GM12878 (cell line): ENCODE measurements at regions not wholly inside any gene's neighbourhood (a gene's known extent, or its start where the extent isn't known, plus 50 kb on each side); places are given as distances from the start of the nearest gene placed in this dataset.

Experiments
- ATAC-seq: fragments of 200-7000 bp; cut with Tn5 transposase; 3 replicates; pipeline ENCODE4 v1.9.1; 2020; ENCODE audit warnings: mild to moderate bottlenecking, moderate library complexity
- BruUV-seq: library from RNA; stranded (reverse); fragments of 400-500 nt; replicated peaks from 2 replicates; lab custom pipeline; 2021; lab: Mats Ljungman, UMichigan
- CTCF ChIA-PET: fragments of 300-600 bp; sonication (Branson Sonifier 250); formaldehyde crosslinking; extraction: SDS; loops from one replicate; lab custom pipeline; 2021; ENCODE audit warnings: inconsistent platforms; lab: Yijun Ruan, JAX
- POLR2A ChIA-PET: fragments of 350-600 bp; formaldehyde crosslinking; extraction: SDS; loops from one replicate; lab custom pipeline; 2021; ENCODE audit warnings: inconsistent platforms; lab: Charles Lee
- RAD21 ChIA-PET: fragments of 300-600 bp; sonication (Branson Sonifier 250); formaldehyde crosslinking; loops from one replicate; lab custom pipeline; 2023; ENCODE audit warnings: antibody characterized with exemption; ENCODE audit not compliant: unreplicated experiment; lab: Charles Lee
- SMC1A ChIA-PET: fragments of 300-600 bp; sonication (Branson Sonifier 250); formaldehyde crosslinking; loops from one replicate; lab custom pipeline; 2023; ENCODE audit not compliant: unreplicated experiment, uncharacterized antibody; lab: Charles Lee
- DNase-seq: peaks from one replicate; pipeline ENCODE4 v3.0.0-alpha.2; 2011; ENCODE audit warnings: low read depth, low spot score
- FAIRE-seq: peaks from 3 replicates; lab custom pipeline; 2011; peaks lifted over from hg19 to GRCh38; lab: Jason Lieb, UNC
- H2AFZ ChIP-seq: 2 replicates; pipeline ENCODE4 v1.6.0; 2011; ENCODE audit warnings: low read depth, low read length, control low read depth; ENCODE audit not compliant: control insufficient read depth
- H3K27ac ChIP-seq: 2 replicates; pipeline ENCODE4 v1.5.1; 2011; ENCODE audit warnings: control low read depth; ENCODE audit not compliant: control insufficient read depth, insufficient read depth
- H3K27me3 ChIP-seq, 2 experiments: replicated peaks in 1 of 2; 2 replicates each; pipeline versions ENCODE4 v1.6.0 to v1.6.1; 2011; ENCODE audit warnings: low read length in 1 of 2; ENCODE audit not compliant: control insufficient read depth in 2 of 2, insufficient read depth in 2 of 2
- H3K36me3 ChIP-seq, 2 experiments: 2 replicates each; pipeline ENCODE4 v1.5.1; 2011; ENCODE audit warnings: low read length in 1 of 2; ENCODE audit not compliant: control insufficient read depth in 2 of 2, insufficient read depth in 2 of 2
- H3K4me1 ChIP-seq: 2 replicates; pipeline ENCODE4 v1.6.1; 2011; ENCODE audit warnings: mild to moderate bottlenecking, low read length, moderate library complexity, mixed read lengths; ENCODE audit not compliant: control insufficient read depth, insufficient read depth
- H3K4me2 ChIP-seq: 2 replicates; pipeline ENCODE4 v1.6.0; 2011; ENCODE audit warnings: control low read depth; ENCODE audit not compliant: control insufficient read depth, insufficient read depth
- H3K4me3 ChIP-seq: fragments of 200-600 bp; sonication (generic); 2 replicates; pipeline ENCODE4 v1.5.1; 2016
- H3K79me2 ChIP-seq: 2 replicates; pipeline ENCODE4 v1.6.0; 2011; ENCODE audit warnings: low read length; ENCODE audit not compliant: control insufficient read depth, insufficient read depth
- H3K9ac ChIP-seq: 2 replicates; pipeline ENCODE4 v1.8.0; 2011; ENCODE audit warnings: low read length, control low read depth, mixed read lengths; ENCODE audit not compliant: control insufficient read depth, insufficient read depth
- H3K9me3 ChIP-seq: replicated peaks from 3 replicates; pipeline ENCODE4 v1.5.1; 2011; ENCODE audit warnings: mild to moderate bottlenecking, low read length; ENCODE audit not compliant: control insufficient read depth, insufficient read depth
- H4K20me1 ChIP-seq: 2 replicates; pipeline ENCODE4 v1.6.0; 2011; ENCODE audit not compliant: control insufficient read depth, insufficient read depth
- BHLHE40 ChIP-seq, 2 experiments: fragments of 450-650 bp in 1 of 2; IDR thresholded peaks; 2 replicates each; pipeline ENCODE4 v1.6.1; 2011 to 2017; ENCODE audit warnings: low read depth in 2 of 2, borderline replicate concordance in 1 of 2, improper control_type of control experiment in 1 of 2, low read length in 1 of 2, mild to moderate bottlenecking in 1 of 2
- BMI1 ChIP-seq: fragments of 450-650 bp; IDR thresholded peaks from 2 replicates; pipeline ENCODE4 v1.6.1; 2016; ENCODE audit warnings: mild to moderate bottlenecking, moderate library complexity, borderline replicate concordance
- CBX5 ChIP-seq: sonication (generic); IDR thresholded peaks from 2 replicates; pipeline ENCODE4 v1.6.1; 2016; ENCODE audit warnings: low read depth, moderate library complexity, mild to moderate bottlenecking, inconsistent platforms
- CTCF ChIP-seq, 3 experiments: IDR thresholded peaks in 2 of 3; conservative IDR thresholded peaks in 1 of 3; 2 replicates each; pipeline ENCODE4 v1.5.1; 2011; ENCODE audit warnings: low read depth in 3 of 3, low read length in 3 of 3, mild to moderate bottlenecking in 3 of 3, control low read depth in 2 of 3, moderate library complexity in 2 of 3, inconsistent platforms in 1 of 3, mixed read lengths in 1 of 3; ENCODE audit not compliant: control insufficient read depth in 2 of 3, insufficient read depth in 1 of 3; ENCODE audit errors: extremely low read depth in 1 of 3
- EED ChIP-seq: sonication (generic); IDR thresholded peaks from 2 replicates; pipeline ENCODE4 v1.6.1; 2016; ENCODE audit warnings: antibody characterized with exemption, low read depth
- ESRRA ChIP-seq: IDR thresholded peaks from 2 replicates; pipeline ENCODE4 v1.6.1; 2012; ENCODE audit warnings: mild to moderate bottlenecking, low read length, improper control_type of control experiment
- HDAC2 ChIP-seq: fragments of 200-600 bp; sonication (generic); IDR thresholded peaks from 2 replicates; pipeline ENCODE4 v1.6.1; 2017
- IRF4 ChIP-seq: IDR thresholded peaks from 2 replicates; pipeline ENCODE4 v1.6.1; 2011; ENCODE audit warnings: low read depth, low read length
- PKNOX1 ChIP-seq: fragments of 450-650 bp; IDR thresholded peaks from 2 replicates; pipeline ENCODE4 v1.6.1; 2016; ENCODE audit warnings: mild to moderate bottlenecking
- PML ChIP-seq: IDR thresholded peaks from 2 replicates; pipeline ENCODE4 v1.6.1; 2012; ENCODE audit warnings: low read length, inconsistent platforms
- USF1 ChIP-seq: IDR thresholded peaks from 2 replicates; pipeline ENCODE4 v1.6.1; 2011; ENCODE audit warnings: borderline replicate concordance, low read depth, mild to moderate bottlenecking, moderate library complexity, mixed read lengths, low read length; ENCODE audit not compliant: insufficient read depth; ENCODE audit errors: extremely low read length
- ZNF24 ChIP-seq: fragments of 450-650 bp; IDR thresholded peaks from 2 replicates; pipeline ENCODE4 v1.6.1; 2017; ENCODE audit warnings: antibody characterized with exemption, mild to moderate bottlenecking
- whole genome bisulfite sequencing: methylation state at CpG from one replicate; pipeline ENCODE4 v1.1.6; 2016; ENCODE audit warnings: low lambda C conversion rate; ENCODE audit not compliant: insufficient replicate concordance, insufficient coverage; ENCODE audit errors: missing lambda C conversion rate; 5-methylcytosine and 5-hydroxymethylcytosine counted together
- in situ Hi-C: fragments of 300-500 bp; cut with MboI; formaldehyde crosslinking; loops from 9 replicates; pipeline ENCODE4 v1.14.3; 2018; ENCODE audit warnings: mixed read lengths
- intact Hi-C: fragments of 100-400 bp; cut with micrococcal nuclease; formaldehyde crosslinking; loops from one replicate; pipeline ENCODE4 v1.14.2; 2022; ENCODE audit not compliant: unreplicated experiment

GRCh38 chr2:16311521-16312440, 353.9 kb downstream of the CYRIA start (continued):
- TF ChIP-seq PKNOX1 (no peak), CBX5 (no peak)
- TF ChIP-seq, all 136 proteins: peak for 0

- H3K9ac ChIP-seq, result no peak overlapping the region
- CTCF ChIA-PET, result interaction anchor here (1.3 kb wide), 1 partner anchor 9 kb away, joined by 4 read pairs; no protein-coding TSS in a partner anchor
- POLR2A ChIA-PET, result no interaction called here
- H3K4me1 ChIP-seq, result no peaks in the 10 kb centered on the region
- no peak for ATAC-seq
- H3K4me2 ChIP-seq, result no peak overlapping the region
- no peaks in the 10 kb centered on the region for H3K79me2 ChIP-seq
- RAD21 ChIA-PET, result no interaction called here
- no peaks in the 10 kb centered on the region for H3K27me3 ChIP-seq
- H3K9me3 ChIP-seq, result no peaks in the 10 kb centered on the region
- no peak overlapping the region for H3K4me3 ChIP-seq
- WGBS, result 41% methylated on average over 2 of the region's 2 CpGs
- no peak overlapping the region for H3K27ac ChIP-seq
- no peak for DNase-seq
- no peaks in the 10 kb centered on the region for H4K20me1 ChIP-seq
- FAIRE-seq, result no peak
- H3K36me3 ChIP-seq, result no peaks in the 10 kb centered on the region
- TF ChIP-seq HDAC2, result no peak
- TF ChIP-seq ESRRA, result no peak
- TF ChIP-seq CTCF (IDR thresholded peaks at IDR 0.05 in 2 of 3, conservative IDR thresholded peaks at IDR 0.05 in 1 of 3; ENCODE audit: control insufficient read depth in 2 of 3, extremely low read depth in 1 of 3, insufficient read depth in 1 of 3, low read depth in 3 of 3, low read length in 3 of 3), result no peak
- TF ChIP-seq BHLHE40 (IDR thresholded peaks at IDR 0.05; ENCODE audit: borderline replicate concordance in 1 of 2, low read depth in 2 of 2, low read length in 1 of 2), result no peak
- TF ChIP-seq BMI1, result no peak
- no peak for TF ChIP-seq EED
- no peak for TF ChIP-seq IRF4
- no peak for TF ChIP-seq ZNF24
- TF ChIP-seq PML, result no peak
- TF ChIP-seq USF1, result no peak
- BruUV-seq, result no TSS peak
- H2AFZ ChIP-seq, result no peak overlapping the region
- intact Hi-C loops, result no loop called here
- in situ Hi-C loops, result no loop called here
- SMC1A ChIA-PET, result interaction anchor here (0.6 kb wide), 1 partner anchor 277 kb away, joined by 4 read pairs; no protein-coding TSS in a partner anchor
Measured at GRCh38 chr2:16308816-16309215, 356.8 kb downstream of the CYRIA start.
